ENCODE measurements at regions not wholly inside any gene's neighbourhood (a gene's known extent, or its start where the extent isn't known, plus 50 kb on each side); places are given as distances from the start of the nearest gene placed in this dataset.
A peak's percentile ranks its signal among the peaks of the same experiment; 100 is the strongest.
"Not testable (repeated sequence)": the region's sequence is repeated elsewhere in the genome, so short reads cannot be mapped to it uniquely, and the experiment has no call there.

DNA sequence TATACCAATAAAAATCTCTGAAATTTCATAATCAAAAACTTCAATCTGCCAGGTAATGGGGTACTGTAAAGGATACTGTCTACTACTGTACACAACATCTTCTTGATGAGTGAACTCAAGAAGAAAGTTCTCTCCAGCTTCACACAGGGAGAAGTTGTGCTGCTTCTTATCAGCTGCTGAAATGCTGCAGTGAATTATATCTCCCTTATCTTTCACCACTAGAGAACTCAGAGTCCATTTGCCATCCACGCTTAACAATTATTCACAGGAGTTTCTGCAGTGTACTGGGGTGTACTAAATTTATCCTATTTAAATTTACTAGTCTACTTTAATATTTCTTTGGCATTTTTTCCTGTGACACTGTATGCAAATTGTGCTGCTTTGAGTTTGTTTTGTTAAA is 384.8 kb downstream of the TFAP2B start:
- no peaks in the 10 kb centered on the region for H3K27me3 Mint-ChIP-seq
- no peak overlapping the region for H3K27ac Mint-ChIP-seq
- H3K4me3 ChIP-seq (ENCODE audit: low read length): no peak overlapping the region
- no peak overlapping the region for H3K4me3 Mint-ChIP-seq
- no peaks in the 10 kb centered on the region for H3K4me1 Mint-ChIP-seq (ENCODE audit: low read depth)
- ATAC-seq (ENCODE audit: poor library complexity): no peak
- no peaks in the 10 kb centered on the region for H3K4me1 ChIP-seq (ENCODE audit: insufficient read depth, low read length)
- no peak for DNase-seq
- H3K27me3 ChIP-seq (ENCODE audit: control insufficient read depth in 1 of 2, insufficient read depth in 2 of 2, low read length in 2 of 2): no peaks in the 10 kb centered on the region
- no peak for TF ChIP-seq CTCF (IDR thresholded peaks at IDR 0.05)
- no peaks in the 10 kb centered on the region for H3K36me3 Mint-ChIP-seq (ENCODE audit: low read depth)
- no peaks in the 10 kb centered on the region for H3K9me3 Mint-ChIP-seq
- no peaks in the 10 kb centered on the region for H3K36me3 ChIP-seq (ENCODE audit: insufficient read depth, low read length)
- no peaks in the 10 kb centered on the region for H3K9me3 ChIP-seq (ENCODE audit: control insufficient read depth in 1 of 2, insufficient read depth in 1 of 2, low read length in 2 of 2)
- ChIA-PET POLR2A (no interaction called here), CTCF (no interaction called here)
- intact Hi-C loops (cut with DNase I, micrococcal nuclease): no loop called here
- no peak overlapping the region for H3K27ac ChIP-seq (ENCODE audit: low read depth in 1 of 2, low read length in 2 of 2)

GRCh38 chr6:51206686-51207085 is 388.0 kb downstream of the TFAP2B start:
- H3K4me3 ChIP-seq (ENCODE audit: low read length); H3K36me3 Mint-ChIP-seq (ENCODE audit: low read depth); CTCF ChIA-PET; H3K27ac ChIP-seq (ENCODE audit: low read depth in 1 of 2, low read length in 2 of 2); H3K27ac Mint-ChIP-seq; H3K27me3 Mint-ChIP-seq; H3K9me3 Mint-ChIP-seq; H3K4me1 Mint-ChIP-seq (ENCODE audit: low read depth); H3K36me3 ChIP-seq (ENCODE audit: insufficient read depth, low read length); H3K4me3 Mint-ChIP-seq; H3K4me1 ChIP-seq (ENCODE audit: insufficient read depth, low read length); ATAC-seq (ENCODE audit: poor library complexity); H3K9me3 ChIP-seq (ENCODE audit: control insufficient read depth in 1 of 2, insufficient read depth in 1 of 2, low read length in 2 of 2); intact Hi-C loops (cut with DNase I, micrococcal nuclease); H3K27me3 ChIP-seq (ENCODE audit: control insufficient read depth in 1 of 2, insufficient read depth in 2 of 2, low read length in 2 of 2); DNase-seq: not testable (repeated sequence)
- POLR2A ChIA-PET: interaction anchor here (0.6 kb wide), 1 partner anchor 1606 kb away, joined by 5 read pairs; no protein-coding TSS in a partner anchor

GRCh38 chr6:51209651-51210050 is 391.0 kb downstream of the TFAP2B start:
- H3K27me3 ChIP-seq (ENCODE audit: control insufficient read depth in 1 of 2, insufficient read depth in 2 of 2, low read length in 2 of 2): no peaks in the 10 kb centered on the region
- no peaks in the 10 kb centered on the region for H3K4me1 ChIP-seq (ENCODE audit: insufficient read depth, low read length)
- TF ChIP-seq CTCF (IDR thresholded peaks at IDR 0.05): no peak
- H3K36me3 ChIP-seq (ENCODE audit: insufficient read depth, low read length): no peaks in the 10 kb centered on the region
- POLR2A ChIA-PET: no interaction called here
- intact Hi-C loops (cut with DNase I, micrococcal nuclease): no loop called here
- Mint-ChIP-seq H3K4me3 (no peak overlapping the region), H3K36me3 (ENCODE audit: low read depth) (no peaks in the 10 kb centered on the region), H3K4me1 (ENCODE audit: low read depth) (no peaks in the 10 kb centered on the region), H3K27me3 (peaks cover 5% of the 10 kb centered on the region), H3K9me3 (no peaks in the 10 kb centered on the region), H3K27ac (no peak overlapping the region)
- ATAC-seq (ENCODE audit: poor library complexity) (no peak), DNase-seq (no peak)
- CTCF ChIA-PET: no interaction called here
- H3K4me3 ChIP-seq (ENCODE audit: low read length): no peak overlapping the region
- H3K9me3 ChIP-seq (ENCODE audit: control insufficient read depth in 1 of 2, insufficient read depth in 1 of 2, low read length in 2 of 2): peaks cover 0 to 4% of the 10 kb centered on the region in 2 experiments
- no peak overlapping the region for H3K27ac ChIP-seq (ENCODE audit: low read depth in 1 of 2, low read length in 2 of 2)

DNA sequence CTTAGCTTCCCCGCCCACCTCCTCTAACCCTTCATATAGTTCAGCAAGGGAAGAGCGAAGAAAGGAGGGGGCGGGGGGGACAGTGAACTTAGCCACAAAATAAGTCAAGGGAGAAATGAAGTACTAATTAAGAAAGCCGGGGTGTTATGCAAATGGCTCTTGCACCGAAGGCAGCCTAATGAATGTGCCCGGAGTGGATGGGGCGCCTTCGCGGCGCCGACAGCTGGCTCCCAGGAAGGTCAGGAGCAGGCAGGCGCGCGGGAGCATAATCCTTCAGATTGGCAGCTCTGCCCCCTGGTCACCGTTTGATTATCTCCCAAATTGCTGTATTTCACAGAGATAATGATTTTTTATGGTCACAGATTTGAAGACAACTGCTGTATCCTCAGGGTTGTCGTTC is 395.1 kb downstream of the TFAP2B start:
- H3K9me3 Mint-ChIP-seq: no peaks in the 10 kb centered on the region
- Histone ChIP-seq H3K27ac (ENCODE audit: low read depth in 1 of 2, low read length in 2 of 2) (no peak overlapping the region), H3K9me3 (ENCODE audit: control insufficient read depth in 1 of 2, insufficient read depth in 1 of 2, low read length in 2 of 2) (peaks cover 0 to 4% of the 10 kb centered on the region in 2 experiments), H3K27me3 (ENCODE audit: control insufficient read depth in 1 of 2, insufficient read depth in 2 of 2, low read length in 2 of 2) (no peaks in the 10 kb centered on the region), H3K36me3 (ENCODE audit: insufficient read depth, low read length) (no peaks in the 10 kb centered on the region), H3K4me3 (ENCODE audit: low read length) (no peak overlapping the region), H3K4me1 (ENCODE audit: insufficient read depth, low read length) (no peaks in the 10 kb centered on the region)
- no peaks in the 10 kb centered on the region for H3K4me1 Mint-ChIP-seq (ENCODE audit: low read depth)
- ChIA-PET CTCF (no interaction called here), POLR2A (no interaction called here)
- H3K27me3 Mint-ChIP-seq: peaks cover 5% of the 10 kb centered on the region
- H3K4me3 Mint-ChIP-seq: no peak overlapping the region
- H3K36me3 Mint-ChIP-seq (ENCODE audit: low read depth): no peaks in the 10 kb centered on the region
- ATAC-seq (ENCODE audit: poor library complexity) (no peak), DNase-seq (peak in 1 of 14 experiments; percentile 27)
- intact Hi-C loops (cut with DNase I, micrococcal nuclease): no loop called here
- no peak overlapping the region for H3K27ac Mint-ChIP-seq
- TF ChIP-seq CTCF (IDR thresholded peaks at IDR 0.05): no peak

Measured in CD4-positive, alpha-beta T cell (primary cell).